CD14-positive monocyte (primary cell): ENCODE measurements at regions not wholly inside any gene's neighbourhood (a gene's known extent, or its start where the extent isn't known, plus 50 kb on each side); places are given as distances from the start of the nearest gene placed in this dataset.

Source experiments
- DNase-seq, 3 donors: peaks; one replicate each; pipeline ENCODE4 v3.0.0-alpha.2; 2011 to 2022
- H2AFZ ChIP-seq: 2 replicates; pipeline ENCODE4 v1.6.0; 2012; ENCODE audit warnings: mild to moderate bottlenecking, low read depth, low read length, inconsistent platforms; ENCODE audit not compliant: insufficient read depth, poor library complexity, severe bottlenecking
- H3K27ac ChIP-seq, 2 donors: 1 replicate in 1 of 2; 2 replicates in 1 of 2; pipeline ENCODE4 v1.5.1; 2012 to 2013; ENCODE audit warnings: low read length in 2 of 2, control low read depth in 1 of 2, inconsistent platforms in 1 of 2, low read depth in 1 of 2, mild to moderate bottlenecking in 1 of 2
- H3K27me3 ChIP-seq, 2 donors: one replicate each; pipeline versions ENCODE4 v1.6.0 to v1.6.1; 2011 to 2013; ENCODE audit warnings: low read length in 2 of 2; ENCODE audit not compliant: control insufficient read depth in 2 of 2, insufficient read depth in 2 of 2
- H3K36me3 ChIP-seq, 2 donors: replicated peaks in 1 of 2; 1 replicate in 1 of 2; 2 replicates in 1 of 2; pipeline versions ENCODE4 v1.5.1 to v1.6.1; 2012 to 2013; ENCODE audit warnings: low read length in 2 of 2, control low read depth in 1 of 2, inconsistent platforms in 1 of 2, mild to moderate bottlenecking in 1 of 2; ENCODE audit not compliant: insufficient read depth in 2 of 2, control insufficient read depth in 1 of 2
- H3K4me1 ChIP-seq, 2 donors: 1 replicate in 1 of 2; 2 replicates in 1 of 2; pipeline versions ENCODE4 v1.5.1 to v1.6.1; 2012 to 2013; ENCODE audit warnings: low read length in 2 of 2, control low read depth in 1 of 2, inconsistent platforms in 1 of 2, mild to moderate bottlenecking in 1 of 2, moderate library complexity in 1 of 2; ENCODE audit not compliant: insufficient read depth in 2 of 2, control insufficient read depth in 1 of 2
- H3K4me2 ChIP-seq: replicated peaks from 2 replicates; pipeline ENCODE3; 2012; ENCODE audit warnings: low read length, moderate library complexity, mild to moderate bottlenecking; ENCODE audit not compliant: poor library complexity, severe bottlenecking; ENCODE audit errors: extremely low read depth
- H3K4me3 ChIP-seq, 3 experiments: fragments of 200-600 bp in 1 of 3; sonication (generic) in 1 of 3; replicated peaks in 1 of 3; 1 replicate in 2 of 3; 2 replicates in 1 of 3; pipeline ENCODE4 v1.5.1; 2011 to 2013; ENCODE audit warnings: low read length in 3 of 3, mild to moderate bottlenecking in 3 of 3, control low read depth in 2 of 3, low read depth in 2 of 3, inconsistent platforms in 1 of 3, moderate library complexity in 1 of 3
- H3K79me2 ChIP-seq: 2 replicates; pipeline ENCODE4 v1.6.0; 2012; ENCODE audit warnings: mild to moderate bottlenecking, control low read depth, inconsistent platforms, low read length, moderate library complexity; ENCODE audit not compliant: insufficient read depth
- H3K9ac ChIP-seq: 2 replicates; pipeline ENCODE4 v1.6.0; 2017; ENCODE audit warnings: low read length, mild to moderate bottlenecking; ENCODE audit not compliant: insufficient read depth, poor library complexity, severe bottlenecking
- H3K9me3 ChIP-seq, 2 donors: replicated peaks in 1 of 2; 1 replicate in 1 of 2; 2 replicates in 1 of 2; pipeline versions ENCODE4 v1.5.1 to v1.6.1; 2012 to 2013; ENCODE audit warnings: low read length in 2 of 2, control low read depth in 1 of 2; ENCODE audit not compliant: control insufficient read depth in 1 of 2, insufficient read depth in 1 of 2
- H4K20me1 ChIP-seq: 2 replicates; pipeline ENCODE4 v1.6.0; 2012; ENCODE audit warnings: mild to moderate bottlenecking, low read length, control low read depth, moderate library complexity; ENCODE audit not compliant: insufficient read depth
- H3K27ac Mint-ChIP-seq, 7 donors: one replicate each; pipeline ENCODE4 v1.8.0; 2020; ENCODE audit warnings: mild to moderate bottlenecking in 7 of 7, mixed read lengths in 7 of 7, moderate library complexity in 6 of 7, inconsistent platforms in 2 of 7
- H3K27me3 Mint-ChIP-seq, 3 donors: one replicate each; pipeline ENCODE4 v1.8.0; 2021 to 2022; ENCODE audit warnings: low read depth in 3 of 3, mild to moderate bottlenecking in 3 of 3, mixed read lengths in 3 of 3, moderate library complexity in 3 of 3, inconsistent platforms in 1 of 3
- H3K36me3 Mint-ChIP-seq, 2 donors: one replicate each; pipeline ENCODE4 v1.8.0; 2020; ENCODE audit warnings: mixed read lengths in 2 of 2, inconsistent platforms in 1 of 2, mild to moderate bottlenecking in 1 of 2
- H3K4me1 Mint-ChIP-seq: one replicate; pipeline ENCODE4 v1.8.0; 2020; ENCODE audit warnings: mild to moderate bottlenecking, mixed read lengths
- H3K4me3 Mint-ChIP-seq, 2 donors: one replicate each; pipeline ENCODE4 v1.8.0; 2020; ENCODE audit warnings: mild to moderate bottlenecking in 2 of 2, mixed read lengths in 2 of 2, moderate library complexity in 1 of 2
- H3K9me3 Mint-ChIP-seq, 7 donors: one replicate each; pipeline ENCODE4 v1.8.0; 2020 to 2022; ENCODE audit warnings: mixed read lengths in 7 of 7, mild to moderate bottlenecking in 6 of 7, moderate library complexity in 6 of 7, inconsistent platforms in 2 of 7
- WGBS: methylation state at CpG from one replicate; pipeline ENCODE4 v1.1.5; 2013; ENCODE audit warnings: missing lambda C conversion rate; ENCODE audit not compliant: insufficient coverage; 5-methylcytosine and 5-hydroxymethylcytosine counted together
- intact Hi-C, 2 donors: fragments of 100-400 bp; cut with micrococcal nuclease; formaldehyde crosslinking; loops; one replicate each; pipeline versions ENCODE4 v1.15.0 to v1.15.1; 2023
- TF ChIP-seq, protein P1 (sequence below): fragments of 200-600 bp; IDR thresholded peaks from one replicate; pipeline ENCODE4 v1.8.0; 2022; ENCODE audit warnings: antibody characterized with exemption, mild to moderate bottlenecking

GRCh38 chr6:111952274-111952673 is 79.0 kb upstream of the FYN start:
- Mint-ChIP-seq H3K27me3 (no peaks in the 10 kb centered on the region), H3K9me3 (peaks cover 0 to 4% (median 3%) of the 10 kb centered on the region in 7 donors), H3K27ac (peak overlapping the region; percentile 83 to 94 (median 93)), H3K36me3 (peaks cover 0 to 3% of the 10 kb centered on the region in 2 donors), H3K4me3 (peak overlapping the region in 1 of 2 donors; percentile 17), H3K4me1 (peaks cover 24% of the 10 kb centered on the region)
- H3K4me1 ChIP-seq: peaks cover 26 to 32% of the 10 kb centered on the region in 2 donors
- H3K9me3 ChIP-seq: no peaks in the 10 kb centered on the region
- H3K9ac ChIP-seq: no peak overlapping the region
- DNase-seq: no peak
- no peak overlapping the region for H3K4me2 ChIP-seq
- no peak overlapping the region for H2AFZ ChIP-seq
- intact Hi-C loops: loop anchor here in 1 of 2 donors (5.0 kb wide), 1 partner anchor 35 kb away; no protein-coding TSS in a partner anchor
- H3K4me3 ChIP-seq: no peak overlapping the region
- peak overlapping the region; percentile 74 for H3K27ac ChIP-seq
- no peaks in the 10 kb centered on the region for H3K79me2 ChIP-seq
- no peaks in the 10 kb centered on the region for H3K36me3 ChIP-seq
- TF ChIP-seq, protein P1, sequence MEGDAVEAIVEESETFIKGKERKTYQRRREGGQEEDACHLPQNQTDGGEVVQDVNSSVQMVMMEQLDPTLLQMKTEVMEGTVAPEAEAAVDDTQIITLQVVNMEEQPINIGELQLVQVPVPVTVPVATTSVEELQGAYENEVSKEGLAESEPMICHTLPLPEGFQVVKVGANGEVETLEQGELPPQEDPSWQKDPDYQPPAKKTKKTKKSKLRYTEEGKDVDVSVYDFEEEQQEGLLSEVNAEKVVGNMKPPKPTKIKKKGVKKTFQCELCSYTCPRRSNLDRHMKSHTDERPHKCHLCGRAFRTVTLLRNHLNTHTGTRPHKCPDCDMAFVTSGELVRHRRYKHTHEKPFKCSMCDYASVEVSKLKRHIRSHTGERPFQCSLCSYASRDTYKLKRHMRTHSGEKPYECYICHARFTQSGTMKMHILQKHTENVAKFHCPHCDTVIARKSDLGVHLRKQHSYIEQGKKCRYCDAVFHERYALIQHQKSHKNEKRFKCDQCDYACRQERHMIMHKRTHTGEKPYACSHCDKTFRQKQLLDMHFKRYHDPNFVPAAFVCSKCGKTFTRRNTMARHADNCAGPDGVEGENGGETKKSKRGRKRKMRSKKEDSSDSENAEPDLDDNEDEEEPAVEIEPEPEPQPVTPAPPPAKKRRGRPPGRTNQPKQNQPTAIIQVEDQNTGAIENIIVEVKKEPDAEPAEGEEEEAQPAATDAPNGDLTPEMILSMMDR: no peak
- no peaks in the 10 kb centered on the region for H4K20me1 ChIP-seq
- no peaks in the 10 kb centered on the region for H3K27me3 ChIP-seq
- WGBS: 94% methylated on average over 5 of the region's 5 CpGs

- Histone ChIP-seq H3K36me3 (no peaks in the 10 kb centered on the region), H3K4me3 (peak overlapping the region in 1 of 3 experiments; percentile 16), H3K9ac (no peak overlapping the region), H3K27ac (peak overlapping the region; percentile 74), H3K79me2 (no peaks in the 10 kb centered on the region), H3K4me1 (peaks cover 33 to 39% of the 10 kb centered on the region in 2 donors), H3K4me2 (peak overlapping the region; percentile 15), H3K9me3 (no peaks in the 10 kb centered on the region), H3K27me3 (no peaks in the 10 kb centered on the region), H2AFZ (no peak overlapping the region), H4K20me1 (no peaks in the 10 kb centered on the region)
- TF ChIP-seq, protein P1: no peak
- peaks cover 0 to 3% of the 10 kb centered on the region in 2 donors for H3K36me3 Mint-ChIP-seq
- 50% methylated on average over 1 of the region's 4 CpGs for WGBS
- H3K4me3 Mint-ChIP-seq: peak overlapping the region in 1 of 2 donors; percentile 28
- DNase-seq: peak; percentile 63 to 79 (median 79)
- H3K4me1 Mint-ChIP-seq: peaks cover 24% of the 10 kb centered on the region
- peaks cover 0 to 4% (median 3%) of the 10 kb centered on the region in 7 donors for H3K9me3 Mint-ChIP-seq
- intact Hi-C loops: loop anchor here in 1 of 2 donors (5.0 kb wide), 1 partner anchor 34 kb away; no protein-coding TSS in a partner anchor
- no peaks in the 10 kb centered on the region for H3K27me3 Mint-ChIP-seq
- H3K27ac Mint-ChIP-seq: peak overlapping the region; percentile 83 to 94 (median 93)
Observed at GRCh38 chr6:111952821-111953540, 79.7 kb upstream of the FYN start.
